Mucosa of descending colon (tissue), 3 donors: ENCODE measurements at regions not wholly inside any gene's neighbourhood (a gene's known extent, or its start where the extent isn't known, plus 50 kb on each side); places are given as distances from the start of the nearest gene placed in this dataset.

Experiments used
- ATAC-seq: fragments of 200-7000 bp; cut with Tn5 transposase; one replicate; pipeline ENCODE4 v1.9.1; 2020; ENCODE audit warnings: mild to moderate bottlenecking, moderate library complexity
- DNase-seq, 3 donors: peaks; one replicate each; pipeline ENCODE4 v3.0.0-alpha.2; 2020
- H3K36me3 ChIP-seq: fragments of 200-600 bp; one replicate; pipeline ENCODE4 v1.8.0; 2021; ENCODE audit warnings: low read depth, mild to moderate bottlenecking
- H3K4me1 ChIP-seq: fragments of 200-600 bp; one replicate; pipeline ENCODE4 v1.8.0; 2021; ENCODE audit warnings: low read depth, mild to moderate bottlenecking
- H3K4me3 ChIP-seq: fragments of 200-600 bp; one replicate; pipeline ENCODE4 v1.8.0; 2021; ENCODE audit warnings: mild to moderate bottlenecking
- H3K9me3 ChIP-seq: fragments of 200-600 bp; one replicate; pipeline ENCODE4 v1.8.0; 2021; ENCODE audit warnings: mild to moderate bottlenecking
- intact Hi-C, 2 donors: fragments of 100-400 bp; cut with DNase I in 1 of 2; cut with micrococcal nuclease in 1 of 2; formaldehyde crosslinking; loops; one replicate each; pipeline versions ENCODE4 v1.11.0 to v1.11.1; 2022; cut with DNase I, micrococcal nuclease
- TF ChIP-seq, protein P1 (sequence below): fragments of 200-600 bp; IDR thresholded peaks from one replicate; pipeline ENCODE4 v1.8.0; 2022; ENCODE audit warnings: antibody characterized with exemption, mild to moderate bottlenecking
- donor health status: DM: no; HTN: no; CAD: no; lungs with moderate emphysema.
- donor health status: DM: no; HTN: no; CAD: no.
- donor health status: DM: no; HTN: yes; CAD: no.

DNA sequence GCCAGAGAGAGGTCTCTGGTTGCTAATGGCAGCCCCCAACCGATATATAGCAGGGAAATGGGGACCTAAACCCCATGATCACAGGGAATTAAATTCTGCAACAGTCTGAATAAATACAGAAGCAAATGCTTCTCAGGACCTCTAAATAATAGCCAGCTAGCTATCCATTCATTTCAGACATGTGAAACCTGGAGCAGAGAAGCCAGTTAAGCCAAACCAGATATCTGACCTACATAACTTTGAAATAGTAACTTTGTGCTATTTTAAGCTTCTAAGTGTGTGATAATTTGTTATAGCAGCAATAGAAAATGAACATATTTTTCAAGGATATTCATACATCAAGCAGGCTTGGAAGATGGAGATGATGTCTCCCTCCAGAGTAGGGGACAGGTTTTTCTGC, 1062.9 kb upstream of the CADM2 start:
- intact Hi-C loops = no loop called here
- Histone ChIP-seq H3K4me1 (no peaks in the 10 kb centered on the region), H3K9me3 (peaks cover 15% of the 10 kb centered on the region), H3K36me3 (no peaks in the 10 kb centered on the region), H3K4me3 (no peak overlapping the region)
- no peak for ATAC-seq
- TF ChIP-seq, protein P1, sequence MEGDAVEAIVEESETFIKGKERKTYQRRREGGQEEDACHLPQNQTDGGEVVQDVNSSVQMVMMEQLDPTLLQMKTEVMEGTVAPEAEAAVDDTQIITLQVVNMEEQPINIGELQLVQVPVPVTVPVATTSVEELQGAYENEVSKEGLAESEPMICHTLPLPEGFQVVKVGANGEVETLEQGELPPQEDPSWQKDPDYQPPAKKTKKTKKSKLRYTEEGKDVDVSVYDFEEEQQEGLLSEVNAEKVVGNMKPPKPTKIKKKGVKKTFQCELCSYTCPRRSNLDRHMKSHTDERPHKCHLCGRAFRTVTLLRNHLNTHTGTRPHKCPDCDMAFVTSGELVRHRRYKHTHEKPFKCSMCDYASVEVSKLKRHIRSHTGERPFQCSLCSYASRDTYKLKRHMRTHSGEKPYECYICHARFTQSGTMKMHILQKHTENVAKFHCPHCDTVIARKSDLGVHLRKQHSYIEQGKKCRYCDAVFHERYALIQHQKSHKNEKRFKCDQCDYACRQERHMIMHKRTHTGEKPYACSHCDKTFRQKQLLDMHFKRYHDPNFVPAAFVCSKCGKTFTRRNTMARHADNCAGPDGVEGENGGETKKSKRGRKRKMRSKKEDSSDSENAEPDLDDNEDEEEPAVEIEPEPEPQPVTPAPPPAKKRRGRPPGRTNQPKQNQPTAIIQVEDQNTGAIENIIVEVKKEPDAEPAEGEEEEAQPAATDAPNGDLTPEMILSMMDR = no peak
- DNase-seq = no peak

DNA sequence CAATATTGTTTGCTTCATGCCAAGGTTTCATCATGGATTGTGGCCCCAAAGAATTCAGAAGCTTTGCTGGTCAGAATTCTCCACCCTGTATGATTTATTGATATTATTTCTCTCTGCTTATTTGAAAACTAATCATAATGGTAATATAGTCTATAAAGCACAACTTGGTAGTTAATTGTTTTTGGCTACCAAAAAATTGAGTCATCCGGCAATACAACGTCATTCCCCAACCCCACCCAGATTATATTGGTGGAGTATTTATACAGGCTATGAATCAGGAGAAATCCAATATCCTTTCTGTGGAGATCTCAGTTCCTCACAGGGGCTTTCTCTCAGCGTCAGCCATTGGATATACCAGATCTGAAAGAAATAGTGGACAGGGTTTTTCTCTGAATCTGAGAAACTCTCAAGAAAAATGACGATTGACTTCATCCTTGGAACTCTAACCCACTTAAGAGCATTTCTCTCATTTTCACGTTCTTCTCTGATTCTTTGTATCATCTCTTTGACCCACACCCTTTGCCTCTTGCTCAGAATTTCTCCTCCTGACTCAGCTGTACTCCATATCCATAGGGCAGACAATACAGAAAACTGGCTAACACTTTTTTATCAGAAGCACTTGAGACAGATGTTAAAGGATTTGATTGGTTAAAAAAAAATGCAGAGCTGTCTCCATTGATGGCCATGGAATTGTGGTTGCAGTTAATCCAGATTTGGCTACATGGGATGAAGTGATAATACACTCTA, 1055.8 kb upstream of the CADM2 start:
- no peak for DNase-seq
- Histone ChIP-seq H3K36me3 (no peaks in the 10 kb centered on the region), H3K9me3 (peaks cover 31% of the 10 kb centered on the region), H3K4me3 (no peak overlapping the region), H3K4me1 (no peaks in the 10 kb centered on the region)
- no peak for ATAC-seq
- intact Hi-C loops = no loop called here
- TF ChIP-seq, protein P1 = no peak

DNA sequence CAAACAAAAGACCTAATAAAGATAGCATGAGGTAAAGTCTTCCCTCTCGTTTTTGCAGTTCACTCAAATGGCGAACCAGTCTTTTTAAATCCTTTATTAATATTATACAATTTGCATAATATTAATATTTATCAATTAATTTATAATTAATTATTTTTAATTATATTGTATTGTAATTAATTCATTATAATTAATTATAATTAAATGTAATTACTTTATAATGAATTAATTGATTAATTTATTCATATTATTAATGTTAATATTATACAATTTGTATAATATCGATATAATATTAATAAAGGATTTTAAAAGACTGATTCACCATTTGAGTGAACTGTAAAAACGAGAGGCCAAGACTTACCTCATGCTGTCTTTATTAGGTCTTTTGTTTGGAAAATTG, 1045.4 kb upstream of the CADM2 start:
- DNase-seq = no peak
- H3K36me3 ChIP-seq = no peaks in the 10 kb centered on the region
- TF ChIP-seq, protein P1 = no peak
- intact Hi-C loops = no loop called here
- peaks cover 20% of the 10 kb centered on the region for H3K9me3 ChIP-seq
- no peak for ATAC-seq
- no peaks in the 10 kb centered on the region for H3K4me1 ChIP-seq
- no peak overlapping the region for H3K4me3 ChIP-seq

DNA sequence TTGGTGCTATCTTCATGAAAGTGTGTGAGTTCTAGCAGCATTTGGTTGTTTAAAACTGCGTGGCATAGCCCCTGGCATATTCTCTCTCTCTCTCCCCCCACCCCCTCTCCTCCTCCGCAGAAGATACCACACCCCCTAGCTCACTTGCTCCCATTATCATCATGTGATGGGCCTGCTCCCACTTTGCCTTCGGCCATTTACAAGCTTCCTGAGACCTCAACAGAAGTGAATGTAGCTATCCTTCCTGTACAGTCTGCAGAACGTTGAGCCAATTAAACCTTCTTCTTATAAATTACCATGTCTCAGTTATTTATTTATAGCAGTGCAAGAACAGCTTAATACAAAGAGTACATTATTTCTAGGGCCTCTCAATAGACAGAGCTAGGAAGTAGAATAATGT, 1032.5 kb upstream of the CADM2 start:
- ATAC-seq (no peak), DNase-seq (no peak)
- TF ChIP-seq, protein P1 = no peak
- Histone ChIP-seq H3K36me3 (no peaks in the 10 kb centered on the region), H3K9me3 (peaks cover 53% of the 10 kb centered on the region), H3K4me3 (no peak overlapping the region), H3K4me1 (no peaks in the 10 kb centered on the region)
- intact Hi-C loops = no loop called here

DNA sequence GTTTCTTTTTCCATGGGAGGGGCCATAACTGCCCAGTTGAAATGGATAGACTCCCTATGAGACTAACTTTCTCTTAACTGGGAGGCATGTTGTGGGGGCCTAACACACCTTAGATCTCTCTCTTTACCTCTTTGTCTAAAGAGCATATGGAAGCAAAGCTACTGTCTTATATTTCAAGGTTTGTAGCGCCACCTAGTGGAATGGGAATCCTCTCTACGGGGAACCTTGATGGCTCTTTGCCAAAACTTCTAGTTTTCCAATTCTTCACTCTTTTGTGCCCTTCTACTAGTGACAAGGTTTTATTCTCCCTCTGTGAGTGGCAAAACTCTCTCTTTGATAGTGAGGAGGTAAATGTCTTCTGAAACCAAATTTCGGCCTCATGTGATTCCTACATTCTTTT, 1030.4 kb upstream of the CADM2 start:
- DNase-seq (no peak), ATAC-seq (no peak)
- no peak overlapping the region for H3K4me3 ChIP-seq
- H3K36me3 ChIP-seq = no peaks in the 10 kb centered on the region
- intact Hi-C loops = no loop called here
- H3K9me3 ChIP-seq = peaks cover 53% of the 10 kb centered on the region
- H3K4me1 ChIP-seq = no peaks in the 10 kb centered on the region
- TF ChIP-seq, protein P1 = no peak

DNA sequence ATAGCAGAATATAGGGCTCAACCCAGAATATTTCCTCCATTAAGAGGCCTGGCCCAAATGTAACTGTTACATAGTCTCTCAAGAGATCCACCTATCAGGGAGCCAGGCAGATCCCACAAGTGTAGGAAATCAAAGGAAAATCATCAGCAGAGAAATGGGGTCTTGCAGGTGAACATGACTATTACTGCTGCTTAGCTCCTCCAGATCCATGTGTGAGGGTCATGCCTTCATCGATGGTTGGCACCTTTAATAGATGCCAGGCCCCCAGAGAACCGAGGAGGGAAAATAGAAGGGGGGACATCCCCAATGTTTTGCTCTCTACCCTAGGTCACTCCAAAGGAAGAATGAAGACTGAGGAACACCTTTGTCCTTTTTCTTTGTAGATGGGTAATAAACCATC, 1029.9 kb upstream of the CADM2 start:
- peaks cover 58% of the 10 kb centered on the region for H3K9me3 ChIP-seq
- DNase-seq (no peak), ATAC-seq (no peak)
- H3K36me3 ChIP-seq = no peaks in the 10 kb centered on the region
- TF ChIP-seq, protein P1 = no peak
- H3K4me3 ChIP-seq = no peak overlapping the region
- intact Hi-C loops = no loop called here
- no peaks in the 10 kb centered on the region for H3K4me1 ChIP-seq
